ENCODE measurements at regions not wholly inside any gene's neighbourhood (a gene's known extent, or its start where the extent isn't known, plus 50 kb on each side); places are given as distances from the start of the nearest gene placed in this dataset.

DNA sequence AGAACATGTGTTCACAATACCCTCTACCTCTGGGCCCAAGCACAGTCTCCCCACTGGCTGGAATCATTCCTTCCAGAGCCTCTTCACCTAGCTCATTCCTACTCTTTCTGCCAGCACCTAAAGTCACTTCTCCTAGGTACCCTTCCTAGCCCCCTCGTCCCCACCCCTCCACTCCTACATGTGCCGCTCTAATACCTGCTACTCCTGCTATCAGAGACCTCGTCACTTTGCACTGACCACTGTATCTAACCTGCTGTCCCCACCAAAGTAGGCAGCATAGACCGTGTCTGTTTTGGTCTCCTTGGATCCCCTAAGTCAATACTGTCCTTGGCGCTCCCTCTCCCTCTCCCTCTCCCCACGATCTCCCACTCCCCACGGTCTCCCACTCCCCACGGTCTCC, 53.2 kb upstream of the PKDCC start:
- H3K4me3 ChIP-seq (ENCODE audit: low read length): no peak overlapping the region
- no peaks in the 10 kb centered on the region for H3K9me3 ChIP-seq (replicated peaks; ENCODE audit: insufficient read depth, low read length)
- TF ChIP-seq EZH2phosphoT487 (IDR thresholded peaks at IDR 0.05; ENCODE audit: low read length): no peak
- TF ChIP-seq, protein P1, sequence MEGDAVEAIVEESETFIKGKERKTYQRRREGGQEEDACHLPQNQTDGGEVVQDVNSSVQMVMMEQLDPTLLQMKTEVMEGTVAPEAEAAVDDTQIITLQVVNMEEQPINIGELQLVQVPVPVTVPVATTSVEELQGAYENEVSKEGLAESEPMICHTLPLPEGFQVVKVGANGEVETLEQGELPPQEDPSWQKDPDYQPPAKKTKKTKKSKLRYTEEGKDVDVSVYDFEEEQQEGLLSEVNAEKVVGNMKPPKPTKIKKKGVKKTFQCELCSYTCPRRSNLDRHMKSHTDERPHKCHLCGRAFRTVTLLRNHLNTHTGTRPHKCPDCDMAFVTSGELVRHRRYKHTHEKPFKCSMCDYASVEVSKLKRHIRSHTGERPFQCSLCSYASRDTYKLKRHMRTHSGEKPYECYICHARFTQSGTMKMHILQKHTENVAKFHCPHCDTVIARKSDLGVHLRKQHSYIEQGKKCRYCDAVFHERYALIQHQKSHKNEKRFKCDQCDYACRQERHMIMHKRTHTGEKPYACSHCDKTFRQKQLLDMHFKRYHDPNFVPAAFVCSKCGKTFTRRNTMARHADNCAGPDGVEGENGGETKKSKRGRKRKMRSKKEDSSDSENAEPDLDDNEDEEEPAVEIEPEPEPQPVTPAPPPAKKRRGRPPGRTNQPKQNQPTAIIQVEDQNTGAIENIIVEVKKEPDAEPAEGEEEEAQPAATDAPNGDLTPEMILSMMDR (IDR thresholded peaks at IDR 0.05; ENCODE audit: low read length): no peak
- TF ChIP-seq EZH2 (optimal IDR thresholded peaks at IDR 0.05; ENCODE audit: low read depth, low read length): no peak
- DNase-seq: no peak
- no peak overlapping the region for H3K27ac ChIP-seq (ENCODE audit: low read length)
- no peaks in the 10 kb centered on the region for H3K36me3 ChIP-seq (replicated peaks; ENCODE audit: insufficient read depth, low read length)
- no peaks in the 10 kb centered on the region for H4K20me1 ChIP-seq (ENCODE audit: insufficient read depth, low read length)
- H3K79me2 ChIP-seq (ENCODE audit: low read length): no peaks in the 10 kb centered on the region
- H2AFZ ChIP-seq (ENCODE audit: low read length): no peak overlapping the region
- no peaks in the 10 kb centered on the region for H3K4me1 ChIP-seq (ENCODE audit: low read length)
- H3K9me2 ChIP-seq (replicated peaks; ENCODE audit: insufficient read depth, low read length): no peaks in the 10 kb centered on the region
- no peak overlapping the region for H3K9ac ChIP-seq (ENCODE audit: low read length)
- no peaks in the 10 kb centered on the region for H3F3A ChIP-seq (ENCODE audit: insufficient read depth, low read length)
- no peaks in the 10 kb centered on the region for H3K27me3 ChIP-seq (replicated peaks; ENCODE audit: insufficient read depth, low read length)
- no peak overlapping the region for H3K4me2 ChIP-seq (ENCODE audit: low read depth, low read length)

DNA sequence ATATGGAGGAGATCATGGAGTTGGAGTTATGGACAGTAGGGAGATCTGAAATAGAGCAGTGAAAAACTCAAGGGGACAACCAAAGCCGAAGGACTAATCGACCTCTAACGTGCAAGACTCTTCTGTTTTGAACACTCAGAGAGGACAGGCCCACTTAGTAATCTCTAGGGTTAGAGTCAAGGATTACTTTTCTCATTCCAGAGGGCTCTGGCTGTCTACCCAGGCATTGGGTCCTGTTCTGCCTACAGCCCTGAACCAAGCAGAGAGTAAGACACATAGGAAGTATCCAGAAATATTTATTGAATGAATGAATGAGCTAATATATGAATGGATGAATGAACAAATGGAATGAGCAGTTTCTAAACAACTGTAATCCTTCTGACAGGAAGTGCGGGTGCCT, 50.3 kb upstream of the PKDCC start:
- Histone ChIP-seq H2AFZ (ENCODE audit: low read length) (no peak overlapping the region), H3K4me2 (ENCODE audit: low read depth, low read length) (no peak overlapping the region), H3K79me2 (ENCODE audit: low read length) (no peaks in the 10 kb centered on the region), H3K4me3 (ENCODE audit: low read length) (no peak overlapping the region), H3K36me3 (replicated peaks; ENCODE audit: insufficient read depth, low read length) (no peaks in the 10 kb centered on the region), H3F3A (ENCODE audit: insufficient read depth, low read length) (no peaks in the 10 kb centered on the region), H4K20me1 (ENCODE audit: insufficient read depth, low read length) (no peaks in the 10 kb centered on the region), H3K9me2 (replicated peaks; ENCODE audit: insufficient read depth, low read length) (no peaks in the 10 kb centered on the region), H3K27me3 (replicated peaks; ENCODE audit: insufficient read depth, low read length) (no peaks in the 10 kb centered on the region), H3K9me3 (replicated peaks; ENCODE audit: insufficient read depth, low read length) (no peaks in the 10 kb centered on the region), H3K4me1 (ENCODE audit: low read length) (no peaks in the 10 kb centered on the region), H3K9ac (ENCODE audit: low read length) (no peak overlapping the region), H3K27ac (ENCODE audit: low read length) (no peak overlapping the region)
- no peak for TF ChIP-seq EZH2phosphoT487 (IDR thresholded peaks at IDR 0.05; ENCODE audit: low read length)
- no peak for TF ChIP-seq EZH2 (optimal IDR thresholded peaks at IDR 0.05; ENCODE audit: low read depth, low read length)
- TF ChIP-seq, protein P1 (IDR thresholded peaks at IDR 0.05; ENCODE audit: low read length): no peak
- DNase-seq: no peak

All from MM.1S (cell line).